OCI-LY3 (cell line): ENCODE measurements at regions not wholly inside any gene's neighbourhood (a gene's known extent, or its start where the extent isn't known, plus 50 kb on each side); places are given as distances from the start of the nearest gene placed in this dataset.

Source experiments
- CTCF ChIP-seq: fragments of 200-600, 300-600 bp; sonication (generic); IDR thresholded peaks from 2 replicates; pipeline ENCODE4 v1.5.1; 2014; ENCODE audit warnings: antibody characterized with exemption, low read length, low read depth
- EZH2phosphoT487 ChIP-seq: fragments of 200-600 bp; shearing (Covaris generic); IDR thresholded peaks from 2 replicates; pipeline ENCODE4 v1.6.1; 2018; ENCODE audit warnings: antibody characterized with exemption, mixed run types, low read depth

- TF ChIP-seq CTCF, result no peak
- TF ChIP-seq EZH2phosphoT487, result no peak
Measured at GRCh38 chr22:48868554-48868953, 959.1 kb downstream of the BRD1 start.
